Neural cell (in vitro differentiated cells): ENCODE measurements at regions not wholly inside any gene's neighbourhood (a gene's known extent, or its start where the extent isn't known, plus 50 kb on each side); places are given as distances from the start of the nearest gene placed in this dataset.

ENCODE experiments used
- H2AFZ ChIP-seq: fragments of 200-600, 300-800 bp; sonication (generic), shearing (Covaris generic); 2 replicates; pipeline ENCODE4 v1.6.0; 2014; ENCODE audit warnings: low read depth, mild to moderate bottlenecking, antibody characterized with exemption, low read length, moderate library complexity
- H3F3A ChIP-seq: fragments of 200-600 bp; shearing (Covaris generic); 2 replicates; pipeline ENCODE4 v1.6.1; 2016; ENCODE audit warnings: mild to moderate bottlenecking, moderate library complexity, mixed read lengths, antibody characterized with exemption, low read length; ENCODE audit not compliant: insufficient read depth, poor library complexity, severe bottlenecking
- H3K27ac ChIP-seq: fragments of 200-600, 300-800 bp; sonication (generic), shearing (Covaris generic); 2 replicates; pipeline ENCODE4 v1.5.1; 2014; ENCODE audit warnings: mild to moderate bottlenecking, low read length, moderate library complexity
- H3K27me3 ChIP-seq: fragments of 300-800, 200-600 bp; sonication (generic), shearing (Covaris generic); 2 replicates; pipeline ENCODE4 v1.6.0; 2014; ENCODE audit warnings: mild to moderate bottlenecking, low read depth, low read length, moderate library complexity; ENCODE audit not compliant: insufficient read depth
- H3K36me3 ChIP-seq: fragments of 300-800, 200-600 bp; sonication (generic), shearing (Covaris generic); 2 replicates; pipeline ENCODE4 v1.5.1; 2014; ENCODE audit warnings: mild to moderate bottlenecking, antibody characterized with exemption, low read length, moderate library complexity; ENCODE audit not compliant: insufficient read depth
- H3K4me2 ChIP-seq: fragments of 300-800, 200-600 bp; sonication (generic), shearing (Covaris generic); 2 replicates; pipeline ENCODE4 v1.6.0; 2014; ENCODE audit warnings: mild to moderate bottlenecking, low read length
- H3K4me3 ChIP-seq: fragments of 300-800, 200-600 bp; sonication (generic), shearing (Covaris generic); 2 replicates; pipeline ENCODE4 v1.5.1; 2014; ENCODE audit warnings: mild to moderate bottlenecking, low read length, moderate library complexity
- H3K79me2 ChIP-seq: fragments of 200-600 bp; shearing (Covaris generic); replicated peaks from 2 replicates; pipeline ENCODE4 v1.6.0; 2014; ENCODE audit warnings: mild to moderate bottlenecking, low read length, moderate library complexity; ENCODE audit not compliant: insufficient read depth
- H3K9ac ChIP-seq: fragments of 300-800, 200-600 bp; sonication (generic), shearing (Covaris generic); 2 replicates; pipeline ENCODE4 v1.6.1; 2016; ENCODE audit warnings: mild to moderate bottlenecking, low read length, mixed read lengths
- H3K9me2 ChIP-seq: fragments of 200-600 bp; shearing (Covaris generic); 2 replicates; pipeline ENCODE4 v1.6.1; 2016; ENCODE audit warnings: mild to moderate bottlenecking, low read length, mixed read lengths; ENCODE audit not compliant: insufficient read depth
- H3K9me3 ChIP-seq: fragments of 200-600, 300-800 bp; sonication (generic), shearing (Covaris generic); 2 replicates; pipeline ENCODE4 v1.6.1; 2016; ENCODE audit warnings: mild to moderate bottlenecking, mixed run types, low read length, moderate library complexity, mixed read lengths
- H4K20me1 ChIP-seq: fragments of 200-600 bp; shearing (Covaris generic); 2 replicates; pipeline ENCODE4 v1.6.1; 2016; ENCODE audit warnings: mild to moderate bottlenecking, mixed run types; ENCODE audit not compliant: insufficient read depth
- EP300 ChIP-seq: fragments of 450-650 bp; conservative IDR thresholded peaks from 2 replicates; pipeline ENCODE4 v1.6.1; 2014; ENCODE audit warnings: antibody characterized with exemption, mild to moderate bottlenecking, moderate library complexity; ENCODE audit not compliant: poor library complexity, severe bottlenecking
- EZH2 ChIP-seq: fragments of 200-600, 300-800 bp; shearing (Covaris generic), sonication (generic); IDR thresholded peaks from 2 replicates; pipeline ENCODE4 v1.6.1; 2014; ENCODE audit warnings: antibody characterized with exemption, low read length, borderline replicate concordance, mild to moderate bottlenecking; ENCODE audit not compliant: insufficient read depth, poor library complexity, severe bottlenecking
- MXI1 ChIP-seq: fragments of 450-650 bp; conservative IDR thresholded peaks from 2 replicates; pipeline ENCODE4 v1.6.1; 2014; ENCODE audit warnings: antibody characterized with exemption, mild to moderate bottlenecking; ENCODE audit not compliant: poor library complexity, severe bottlenecking
- POLR2AphosphoS5 ChIP-seq: IDR thresholded peaks from 2 replicates; pipeline ENCODE4 v1.6.1; 2012
- RAD21 ChIP-seq: fragments of 450-650 bp; conservative IDR thresholded peaks from 2 replicates; pipeline ENCODE4 v1.6.1; 2014; ENCODE audit warnings: antibody characterized with exemption, mild to moderate bottlenecking, moderate library complexity
- SMC3 ChIP-seq: fragments of 450-650 bp; conservative IDR thresholded peaks from 2 replicates; pipeline ENCODE4 v1.6.1; 2014; ENCODE audit warnings: antibody characterized with exemption, mild to moderate bottlenecking, moderate library complexity; ENCODE audit not compliant: poor library complexity
- TAF1 ChIP-seq: IDR thresholded peaks from 2 replicates; pipeline ENCODE4 v1.6.1; 2012; ENCODE audit warnings: low read depth
- TF ChIP-seq, protein P1 (sequence below): IDR thresholded peaks from 2 replicates; pipeline ENCODE4 v1.6.1; 2012; ENCODE audit warnings: borderline replicate concordance
- TF ChIP-seq, protein P2 (sequence below): fragments of 450-650 bp; IDR thresholded peaks from 2 replicates; pipeline ENCODE4 v1.5.1; 2014; ENCODE audit warnings: antibody characterized with exemption, mild to moderate bottlenecking, moderate library complexity; ENCODE audit not compliant: poor library complexity, severe bottlenecking

DNA sequence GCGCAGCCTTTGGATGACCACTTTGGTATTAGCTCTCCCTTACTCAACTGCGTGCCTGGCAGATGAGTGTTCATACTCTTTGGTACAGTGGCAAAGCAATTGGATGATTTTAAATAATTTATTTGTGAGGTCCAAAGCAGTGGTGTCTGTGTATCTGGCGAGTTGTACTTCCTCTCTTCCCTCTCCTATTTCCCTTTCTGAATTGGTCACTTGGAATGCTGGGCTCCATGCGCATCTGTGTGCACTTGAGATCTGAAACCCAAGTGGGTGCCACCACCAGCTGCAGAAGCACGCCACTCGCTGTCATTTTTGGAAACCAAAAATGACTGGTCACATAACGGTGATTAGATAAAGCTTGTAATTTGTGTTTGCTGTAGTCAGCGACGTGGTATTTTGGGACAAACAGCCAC lies 386.0 kb upstream of the KLF4 start:
- Histone ChIP-seq H3K36me3 (no peaks in the 10 kb centered on the region), H3F3A (no peaks in the 10 kb centered on the region), H4K20me1 (no peaks in the 10 kb centered on the region), H3K4me3 (no peak overlapping the region), H3K27ac (no peak overlapping the region), H2AFZ (no peak overlapping the region), H3K27me3 (no peaks in the 10 kb centered on the region), H3K9me2 (no peaks in the 10 kb centered on the region), H3K4me2 (no peak overlapping the region), H3K79me2 (no peaks in the 10 kb centered on the region), H3K9ac (no peak overlapping the region), H3K9me3 (no peaks in the 10 kb centered on the region)
- TF ChIP-seq TAF1 (no peak), MXI1 (no peak), EZH2 (no peak), EP300 (no peak), POLR2AphosphoS5 (no peak), SMC3 (no peak), RAD21 (no peak)
- TF ChIP-seq, protein P1, sequence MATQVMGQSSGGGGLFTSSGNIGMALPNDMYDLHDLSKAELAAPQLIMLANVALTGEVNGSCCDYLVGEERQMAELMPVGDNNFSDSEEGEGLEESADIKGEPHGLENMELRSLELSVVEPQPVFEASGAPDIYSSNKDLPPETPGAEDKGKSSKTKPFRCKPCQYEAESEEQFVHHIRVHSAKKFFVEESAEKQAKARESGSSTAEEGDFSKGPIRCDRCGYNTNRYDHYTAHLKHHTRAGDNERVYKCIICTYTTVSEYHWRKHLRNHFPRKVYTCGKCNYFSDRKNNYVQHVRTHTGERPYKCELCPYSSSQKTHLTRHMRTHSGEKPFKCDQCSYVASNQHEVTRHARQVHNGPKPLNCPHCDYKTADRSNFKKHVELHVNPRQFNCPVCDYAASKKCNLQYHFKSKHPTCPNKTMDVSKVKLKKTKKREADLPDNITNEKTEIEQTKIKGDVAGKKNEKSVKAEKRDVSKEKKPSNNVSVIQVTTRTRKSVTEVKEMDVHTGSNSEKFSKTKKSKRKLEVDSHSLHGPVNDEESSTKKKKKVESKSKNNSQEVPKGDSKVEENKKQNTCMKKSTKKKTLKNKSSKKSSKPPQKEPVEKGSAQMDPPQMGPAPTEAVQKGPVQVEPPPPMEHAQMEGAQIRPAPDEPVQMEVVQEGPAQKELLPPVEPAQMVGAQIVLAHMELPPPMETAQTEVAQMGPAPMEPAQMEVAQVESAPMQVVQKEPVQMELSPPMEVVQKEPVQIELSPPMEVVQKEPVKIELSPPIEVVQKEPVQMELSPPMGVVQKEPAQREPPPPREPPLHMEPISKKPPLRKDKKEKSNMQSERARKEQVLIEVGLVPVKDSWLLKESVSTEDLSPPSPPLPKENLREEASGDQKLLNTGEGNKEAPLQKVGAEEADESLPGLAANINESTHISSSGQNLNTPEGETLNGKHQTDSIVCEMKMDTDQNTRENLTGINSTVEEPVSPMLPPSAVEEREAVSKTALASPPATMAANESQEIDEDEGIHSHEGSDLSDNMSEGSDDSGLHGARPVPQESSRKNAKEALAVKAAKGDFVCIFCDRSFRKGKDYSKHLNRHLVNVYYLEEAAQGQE, result no peak
- TF ChIP-seq, protein P2, sequence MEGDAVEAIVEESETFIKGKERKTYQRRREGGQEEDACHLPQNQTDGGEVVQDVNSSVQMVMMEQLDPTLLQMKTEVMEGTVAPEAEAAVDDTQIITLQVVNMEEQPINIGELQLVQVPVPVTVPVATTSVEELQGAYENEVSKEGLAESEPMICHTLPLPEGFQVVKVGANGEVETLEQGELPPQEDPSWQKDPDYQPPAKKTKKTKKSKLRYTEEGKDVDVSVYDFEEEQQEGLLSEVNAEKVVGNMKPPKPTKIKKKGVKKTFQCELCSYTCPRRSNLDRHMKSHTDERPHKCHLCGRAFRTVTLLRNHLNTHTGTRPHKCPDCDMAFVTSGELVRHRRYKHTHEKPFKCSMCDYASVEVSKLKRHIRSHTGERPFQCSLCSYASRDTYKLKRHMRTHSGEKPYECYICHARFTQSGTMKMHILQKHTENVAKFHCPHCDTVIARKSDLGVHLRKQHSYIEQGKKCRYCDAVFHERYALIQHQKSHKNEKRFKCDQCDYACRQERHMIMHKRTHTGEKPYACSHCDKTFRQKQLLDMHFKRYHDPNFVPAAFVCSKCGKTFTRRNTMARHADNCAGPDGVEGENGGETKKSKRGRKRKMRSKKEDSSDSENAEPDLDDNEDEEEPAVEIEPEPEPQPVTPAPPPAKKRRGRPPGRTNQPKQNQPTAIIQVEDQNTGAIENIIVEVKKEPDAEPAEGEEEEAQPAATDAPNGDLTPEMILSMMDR, result no peak

DNA sequence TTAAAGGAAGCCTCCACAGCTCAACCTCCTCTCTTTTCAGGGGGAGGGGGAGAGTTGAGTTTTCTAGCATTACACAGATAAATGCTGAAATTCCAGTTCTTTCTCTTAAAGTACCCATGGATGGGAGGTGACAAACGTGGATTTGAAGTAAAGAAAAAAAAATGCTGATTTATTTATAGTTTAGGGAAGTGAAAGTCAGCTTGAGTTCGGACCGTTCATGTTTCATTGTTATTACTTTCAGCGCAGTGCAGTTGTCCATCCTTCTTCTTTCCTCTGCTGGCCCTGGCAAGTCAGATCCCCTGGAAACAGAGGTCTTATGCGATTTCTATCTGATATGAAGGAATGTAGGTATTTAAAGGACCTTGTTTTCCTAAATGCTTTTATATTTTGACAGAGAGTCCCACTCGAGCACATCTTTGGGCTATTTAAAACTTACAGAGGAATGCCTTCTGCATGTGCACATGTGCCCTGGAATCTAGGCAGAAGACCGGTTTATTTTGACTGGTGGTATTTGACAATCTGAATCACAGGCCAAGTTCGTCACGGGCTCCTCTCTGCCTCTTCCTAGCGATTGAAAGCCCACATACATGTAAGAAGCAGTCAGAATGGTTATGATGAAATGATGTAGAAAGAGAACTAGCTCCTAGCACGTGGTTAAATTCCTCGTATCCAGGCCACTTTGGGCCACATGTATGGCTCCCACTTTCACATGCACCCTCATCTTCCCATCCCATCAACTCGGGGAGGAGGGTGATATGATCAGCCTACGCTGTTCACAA lies 385.2 kb upstream of the KLF4 start:
- no peaks in the 10 kb centered on the region for H3K9me3 ChIP-seq
- H3K79me2 ChIP-seq, result no peaks in the 10 kb centered on the region
- H3K27me3 ChIP-seq, result no peaks in the 10 kb centered on the region
- H3K9me2 ChIP-seq, result no peaks in the 10 kb centered on the region
- H4K20me1 ChIP-seq, result no peaks in the 10 kb centered on the region
- no peaks in the 10 kb centered on the region for H3K36me3 ChIP-seq
- no peak overlapping the region for H3K4me3 ChIP-seq
- H2AFZ ChIP-seq, result no peak overlapping the region
- TF ChIP-seq, protein P1, result no peak
- TF ChIP-seq RAD21 (no peak), TAF1 (no peak), SMC3 (no peak), POLR2AphosphoS5 (no peak), MXI1 (no peak), EZH2 (no peak), EP300 (no peak)
- TF ChIP-seq, protein P2, result no peak
- H3F3A ChIP-seq, result no peaks in the 10 kb centered on the region
- no peak overlapping the region for H3K9ac ChIP-seq
- H3K4me2 ChIP-seq, result no peak overlapping the region
- H3K27ac ChIP-seq, result no peak overlapping the region
